ENCODE measurements at regions not wholly inside any gene's neighbourhood (a gene's known extent, or its start where the extent isn't known, plus 50 kb on each side); places are given as distances from the start of the nearest gene placed in this dataset.
"Not testable (repeated sequence)": the region's sequence is repeated elsewhere in the genome, so short reads cannot be mapped to it uniquely, and the experiment has no call there.

- no peaks in the 10 kb centered on the region for H3K27me3 ChIP-seq (ENCODE audit: insufficient read depth, low read length)
- no peaks in the 10 kb centered on the region for H3K9me3 ChIP-seq (ENCODE audit: low read depth, low read length)
- no peaks in the 10 kb centered on the region for H3K4me1 ChIP-seq (ENCODE audit: insufficient read depth, low read length)
These were observed 121.4 kb downstream of the ENC1 start for GRCh38 chr5:74519161-74519571.

GRCh38 chr5:74517700-74518099 lies 122.8 kb downstream of the ENC1 start:
- Histone ChIP-seq H3K4me3 (ENCODE audit: low read length) (no peak overlapping the region), H3K4me1 (ENCODE audit: insufficient read depth, low read length) (no peaks in the 10 kb centered on the region), H3K27me3 (ENCODE audit: insufficient read depth, low read length) (no peaks in the 10 kb centered on the region), H3K9me3 (ENCODE audit: low read depth, low read length) (no peaks in the 10 kb centered on the region)

More at GRCh38 chr5:74519161-74519571, 121.4 kb downstream of the ENC1 start:
- no peak overlapping the region for H3K4me3 ChIP-seq (ENCODE audit: low read length)

GRCh38 chr5:74516211-74516636 lies 124.3 kb downstream of the ENC1 start:
- no peak overlapping the region for H3K4me3 ChIP-seq (ENCODE audit: low read length)
- H3K4me1 ChIP-seq (ENCODE audit: insufficient read depth, low read length) = no peaks in the 10 kb centered on the region
- no peaks in the 10 kb centered on the region for H3K9me3 ChIP-seq (ENCODE audit: low read depth, low read length)
- no peaks in the 10 kb centered on the region for H3K27me3 ChIP-seq (ENCODE audit: insufficient read depth, low read length)

- no peaks in the 10 kb centered on the region for H3K4me1 ChIP-seq (ENCODE audit: insufficient read depth, low read length)
- no peaks in the 10 kb centered on the region for H3K9me3 ChIP-seq (ENCODE audit: low read depth, low read length)
- no peak overlapping the region for H3K4me3 ChIP-seq (ENCODE audit: low read length)
- no peaks in the 10 kb centered on the region for H3K27me3 ChIP-seq (ENCODE audit: insufficient read depth, low read length)
These were observed 125.5 kb downstream of the ENC1 start for GRCh38 chr5:74514888-74515551.

DNA sequence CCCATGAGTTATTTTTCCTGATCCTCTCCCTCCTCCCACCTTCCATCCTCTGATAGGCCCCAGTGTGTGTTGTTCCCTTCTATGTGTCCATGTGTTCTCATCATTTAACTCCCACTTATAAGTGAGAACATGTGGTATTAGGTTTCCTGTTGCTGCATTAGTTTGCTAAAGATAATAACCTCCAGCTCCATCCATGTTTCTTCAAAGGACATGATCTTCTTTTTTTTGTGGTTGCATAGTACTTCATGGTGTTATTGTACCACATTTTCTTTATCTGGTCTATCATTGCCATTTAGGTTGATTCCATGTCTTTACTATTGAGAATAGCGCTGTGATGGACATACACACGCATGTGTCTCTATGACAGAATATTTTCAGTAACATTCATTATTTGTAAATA lies 128.8 kb downstream of the ENC1 start:
- H3K4me3 ChIP-seq (ENCODE audit: low read length); H3K4me1 ChIP-seq (ENCODE audit: insufficient read depth, low read length); H3K9me3 ChIP-seq (ENCODE audit: low read depth, low read length); H3K27me3 ChIP-seq (ENCODE audit: insufficient read depth, low read length): not testable (repeated sequence)

DNA sequence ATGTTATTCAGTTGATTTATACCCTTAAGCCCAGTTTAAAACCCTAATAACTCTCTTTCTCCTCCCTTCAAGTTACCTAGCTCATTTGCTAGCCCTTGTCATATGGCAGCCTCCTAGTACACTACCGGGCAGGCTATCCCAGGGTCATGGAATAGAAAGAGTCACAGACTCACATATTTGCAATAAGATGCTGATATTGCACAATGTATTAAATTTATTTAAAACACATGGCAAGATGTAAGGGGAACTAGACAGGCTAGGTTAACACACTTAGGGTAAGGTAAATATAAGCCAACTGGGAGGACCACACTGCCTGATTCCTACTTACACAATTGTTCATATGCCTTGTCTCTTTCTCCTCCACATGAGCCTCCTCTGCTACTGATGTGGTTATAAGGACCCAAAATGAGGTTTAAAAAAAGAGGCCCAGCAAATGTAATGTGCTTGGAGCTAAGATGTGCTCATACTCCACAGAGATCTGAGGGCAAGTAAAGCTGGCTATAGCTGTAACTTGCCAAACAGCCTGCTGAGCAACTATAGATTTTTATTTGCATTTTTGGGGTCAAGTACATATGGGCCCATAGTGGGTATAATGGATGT lies 130.0 kb downstream of the ENC1 start:
- Histone ChIP-seq H3K4me3 (ENCODE audit: low read length) (no peak overlapping the region), H3K27me3 (ENCODE audit: insufficient read depth, low read length) (no peaks in the 10 kb centered on the region), H3K9me3 (ENCODE audit: low read depth, low read length) (no peaks in the 10 kb centered on the region), H3K4me1 (ENCODE audit: insufficient read depth, low read length) (no peaks in the 10 kb centered on the region)

DNA sequence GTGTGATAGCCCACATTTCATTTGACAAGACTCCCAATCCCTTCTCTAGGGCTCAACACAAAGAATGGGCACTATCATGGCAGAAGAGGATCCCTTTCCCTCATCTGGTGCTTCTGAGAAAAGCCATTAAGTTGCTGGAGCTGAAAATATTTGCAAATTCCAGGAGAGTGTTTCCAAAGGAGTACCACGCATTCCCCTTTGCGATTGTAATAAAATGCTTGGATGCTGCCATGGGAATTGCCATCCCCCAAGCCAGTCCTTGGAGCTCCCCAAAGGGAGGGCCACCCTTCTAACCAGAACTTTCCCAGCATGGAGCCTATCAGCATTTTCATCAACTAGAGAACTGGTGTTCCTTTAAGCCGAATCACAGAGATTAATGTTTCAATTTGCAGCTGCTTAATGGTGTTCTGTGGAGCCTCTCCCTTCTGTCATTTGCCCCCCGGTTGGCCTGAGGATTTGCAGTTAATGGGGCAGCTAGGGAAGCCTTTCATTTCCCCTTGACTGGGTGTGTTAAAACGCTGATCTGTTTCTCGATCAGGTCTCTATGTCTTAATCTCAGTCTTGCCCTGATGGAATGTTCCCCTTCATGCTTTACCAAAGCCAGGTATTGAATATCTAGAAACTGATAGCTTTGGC lies 133.0 kb downstream of the ENC1 start:
- Histone ChIP-seq H3K27me3 (ENCODE audit: insufficient read depth, low read length) (no peaks in the 10 kb centered on the region), H3K9me3 (ENCODE audit: low read depth, low read length) (no peaks in the 10 kb centered on the region), H3K4me1 (ENCODE audit: insufficient read depth, low read length) (no peaks in the 10 kb centered on the region), H3K4me3 (ENCODE audit: low read length) (no peak overlapping the region)

DNA sequence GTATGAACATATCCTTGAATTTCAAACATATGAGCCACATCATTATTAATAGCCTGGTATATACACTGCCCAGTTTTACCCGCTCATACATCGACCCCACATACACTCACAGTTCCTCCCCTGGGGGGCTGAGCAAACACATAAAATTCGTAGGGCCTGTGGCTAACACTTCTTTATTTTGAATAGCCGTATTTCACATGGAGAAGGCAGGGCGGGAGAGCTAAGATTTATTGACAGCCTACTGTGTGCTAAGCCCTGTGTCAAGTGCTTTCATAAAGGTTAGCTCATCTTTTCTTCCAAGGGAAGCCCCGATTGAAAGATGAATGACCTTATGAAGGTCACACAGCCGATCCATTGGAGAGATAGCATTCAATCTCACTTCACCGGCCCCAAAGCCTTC lies 134.4 kb downstream of the ENC1 start:
- no peak overlapping the region for H3K4me3 ChIP-seq (ENCODE audit: low read length)
- no peaks in the 10 kb centered on the region for H3K9me3 ChIP-seq (ENCODE audit: low read depth, low read length)
- H3K4me1 ChIP-seq (ENCODE audit: insufficient read depth, low read length) = no peaks in the 10 kb centered on the region
- H3K27me3 ChIP-seq (ENCODE audit: insufficient read depth, low read length) = no peaks in the 10 kb centered on the region

DNA sequence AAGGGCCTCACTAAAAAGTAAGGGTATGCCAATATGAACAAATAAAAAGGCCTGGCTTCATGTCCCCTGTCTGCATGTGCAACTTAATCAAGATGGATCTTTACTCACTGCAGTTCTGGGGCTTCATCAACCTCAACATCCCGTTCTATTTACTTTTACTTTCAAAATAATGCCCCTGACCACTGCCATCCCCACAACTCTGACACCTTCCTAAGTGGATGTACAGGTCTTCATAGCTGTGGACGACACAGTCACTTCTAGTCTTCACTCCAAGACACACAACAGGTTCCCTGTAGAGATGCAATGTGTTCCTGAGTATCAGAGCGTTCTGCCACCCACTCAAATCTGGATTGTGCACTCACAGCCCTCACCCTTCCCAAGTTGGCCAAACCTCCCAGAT lies 136.1 kb downstream of the ENC1 start:
- Histone ChIP-seq H3K9me3 (ENCODE audit: low read depth, low read length) (no peaks in the 10 kb centered on the region), H3K4me3 (ENCODE audit: low read length) (no peak overlapping the region), H3K4me1 (ENCODE audit: insufficient read depth, low read length) (no peaks in the 10 kb centered on the region), H3K27me3 (ENCODE audit: insufficient read depth, low read length) (no peaks in the 10 kb centered on the region)

- Histone ChIP-seq H3K27me3 (ENCODE audit: insufficient read depth, low read length) (no peaks in the 10 kb centered on the region), H3K9me3 (ENCODE audit: low read depth, low read length) (no peaks in the 10 kb centered on the region), H3K4me3 (ENCODE audit: low read length) (no peak overlapping the region), H3K4me1 (ENCODE audit: insufficient read depth, low read length) (no peaks in the 10 kb centered on the region)
These were observed 138.0 kb downstream of the ENC1 start for GRCh38 chr5:74502479-74502950.

- Histone ChIP-seq H3K27me3 (ENCODE audit: insufficient read depth, low read length) (no peaks in the 10 kb centered on the region), H3K9me3 (ENCODE audit: low read depth, low read length) (no peaks in the 10 kb centered on the region), H3K4me1 (ENCODE audit: insufficient read depth, low read length) (no peaks in the 10 kb centered on the region), H3K4me3 (ENCODE audit: low read length) (no peak overlapping the region)
These were observed 138.7 kb downstream of the ENC1 start for GRCh38 chr5:74501674-74502478.

DNA sequence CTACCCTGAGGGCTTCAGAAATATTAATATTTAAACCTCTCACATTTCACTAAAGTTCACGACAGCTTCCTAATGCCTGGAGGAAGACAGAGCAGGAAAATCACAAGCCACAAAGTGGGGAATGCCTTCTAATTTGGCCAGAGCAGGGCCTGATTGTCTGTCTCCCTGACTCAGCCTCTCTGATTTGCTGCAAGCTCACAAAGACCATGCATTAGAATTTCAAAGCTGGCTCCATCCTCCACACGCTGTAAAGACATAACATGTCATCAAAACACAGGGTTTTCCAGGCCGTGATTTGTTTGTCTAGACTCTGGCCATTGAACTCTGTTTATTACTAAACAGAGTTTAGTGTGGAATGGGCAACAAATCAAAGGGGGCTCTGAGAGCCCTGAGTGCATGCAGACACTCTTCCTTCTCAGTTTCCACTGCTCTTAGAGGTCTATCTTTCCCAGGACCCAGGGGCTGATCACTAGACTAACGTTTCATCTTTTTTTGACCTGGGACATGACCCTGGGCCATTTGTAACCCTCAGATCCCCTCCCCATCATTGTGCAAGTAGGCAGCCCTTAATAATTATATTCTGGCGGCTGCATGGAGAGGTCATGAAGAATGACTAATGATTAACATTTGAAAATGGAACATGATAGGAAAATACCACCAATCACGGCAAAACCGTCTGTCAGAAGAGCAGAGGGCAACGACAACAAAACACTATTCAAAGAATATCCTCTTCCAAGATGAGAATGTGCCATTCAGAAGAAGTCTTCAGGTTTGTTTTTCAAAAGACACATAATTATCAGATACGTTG lies 140.2 kb downstream of the ENC1 start:
- H3K27me3 ChIP-seq (ENCODE audit: insufficient read depth, low read length) = no peaks in the 10 kb centered on the region
- H3K9me3 ChIP-seq (ENCODE audit: low read depth, low read length) = no peaks in the 10 kb centered on the region
- no peaks in the 10 kb centered on the region for H3K4me1 ChIP-seq (ENCODE audit: insufficient read depth, low read length)
- H3K4me3 ChIP-seq (ENCODE audit: low read length) = no peak overlapping the region

GRCh38 chr5:74499256-74500050 lies 141.1 kb downstream of the ENC1 start:
- H3K27me3 ChIP-seq (ENCODE audit: insufficient read depth, low read length) = peaks cover under 1% of the 10 kb centered on the region
- H3K4me1 ChIP-seq (ENCODE audit: insufficient read depth, low read length) = no peaks in the 10 kb centered on the region
- no peaks in the 10 kb centered on the region for H3K9me3 ChIP-seq (ENCODE audit: low read depth, low read length)
- H3K4me3 ChIP-seq (ENCODE audit: low read length) = no peak overlapping the region

DNA sequence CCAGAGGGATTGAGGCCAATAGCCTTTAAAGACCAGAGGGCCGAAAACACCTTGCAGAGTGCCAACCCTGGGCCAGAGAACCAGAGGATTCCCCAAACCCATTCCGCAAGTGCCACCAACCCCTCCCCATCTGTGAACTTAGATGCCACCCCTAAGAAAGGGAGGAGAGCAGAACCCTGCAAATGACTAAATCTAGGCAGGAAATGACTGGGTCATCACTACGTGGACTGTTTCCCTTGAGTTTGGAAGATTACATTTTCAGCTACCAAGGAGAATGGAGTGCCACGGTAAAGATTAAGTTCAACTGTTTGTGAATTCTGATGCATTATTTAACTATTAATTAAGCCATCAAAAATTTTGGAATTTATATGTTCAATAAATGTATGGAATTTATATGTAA lies 142.8 kb downstream of the ENC1 start:
- H3K27me3 ChIP-seq (ENCODE audit: insufficient read depth, low read length) = peaks cover 2% of the 10 kb centered on the region
- H3K9me3 ChIP-seq (ENCODE audit: low read depth, low read length) = no peaks in the 10 kb centered on the region
- H3K4me3 ChIP-seq (ENCODE audit: low read length) = no peak overlapping the region
- no peaks in the 10 kb centered on the region for H3K4me1 ChIP-seq (ENCODE audit: insufficient read depth, low read length)
